Naive thymus-derived CD4-positive, alpha-beta T cell (primary cell): ENCODE measurements at regions not wholly inside any gene's neighbourhood (a gene's known extent, or its start where the extent isn't known, plus 50 kb on each side); places are given as distances from the start of the nearest gene placed in this dataset.

Experiments used
- ATAC-seq: fragments of 150-1000 bp; cut with Tn5 transposase; 2 replicates; pipeline ENCODE4 v1.10.0; 2021; ENCODE audit warnings: mild to moderate bottlenecking, moderate library complexity
- CTCF ChIA-PET: fragments of 350-600 bp; sonication (Branson Sonifier 250); formaldehyde crosslinking; loops from one replicate; lab custom pipeline; 2021; ENCODE audit warnings: antibody characterized with exemption; lab: Charles Lee
- POLR2A ChIA-PET: fragments of 350-600 bp; sonication (Branson Sonifier 250); formaldehyde crosslinking; loops from one replicate; lab custom pipeline; 2021; ENCODE audit warnings: antibody characterized with exemption, inconsistent platforms; lab: Charles Lee
- DNase-seq, 9 donors: peaks; one replicate each; pipeline versions ENCODE4 v3.0.0 to v3.0.0-alpha.2; 2020 to 2022; ENCODE audit warnings: mixed read lengths in 1 of 9
- H3K27ac ChIP-seq: one replicate; pipeline ENCODE4 v1.7.0; 2013; ENCODE audit warnings: mild to moderate bottlenecking, low read depth, low read length, moderate library complexity
- H3K27me3 ChIP-seq, 2 donors: one replicate each; pipeline ENCODE4 v1.7.0; 2013; ENCODE audit warnings: low read length in 2 of 2, mild to moderate bottlenecking in 2 of 2, moderate library complexity in 2 of 2; ENCODE audit not compliant: control insufficient read depth in 2 of 2, insufficient read depth in 2 of 2
- H3K36me3 ChIP-seq, 3 experiments: 1 replicate in 2 of 3; 2 replicates in 1 of 3; pipeline ENCODE4 v1.7.0; 2013; ENCODE audit warnings: low read length in 3 of 3, mild to moderate bottlenecking in 3 of 3, moderate library complexity in 1 of 3; ENCODE audit not compliant: insufficient read depth in 3 of 3, control insufficient read depth in 2 of 3
- H3K4me1 ChIP-seq, 2 donors: one replicate each; pipeline ENCODE4 v1.7.0; 2013; ENCODE audit warnings: low read length in 2 of 2, mild to moderate bottlenecking in 2 of 2, moderate library complexity in 1 of 2; ENCODE audit not compliant: control insufficient read depth in 2 of 2, insufficient read depth in 2 of 2
- H3K4me3 ChIP-seq: 2 replicates; pipeline ENCODE4 v1.7.0; 2013; ENCODE audit warnings: mild to moderate bottlenecking, low read length
- H3K9me3 ChIP-seq, 3 experiments: 1 replicate in 2 of 3; 2 replicates in 1 of 3; pipeline ENCODE4 v1.7.0; 2013; ENCODE audit warnings: low read length in 3 of 3; ENCODE audit not compliant: control insufficient read depth in 2 of 3
- H3K27ac Mint-ChIP-seq, 9 donors: one replicate each; pipeline ENCODE4 v1.8.0; 2020 to 2022; ENCODE audit warnings: mixed read lengths in 9 of 9, mild to moderate bottlenecking in 8 of 9, moderate library complexity in 5 of 9, inconsistent platforms in 2 of 9
- H3K27me3 Mint-ChIP-seq, 5 donors: one replicate each; pipeline ENCODE4 v1.8.0; 2021 to 2022; ENCODE audit warnings: mixed read lengths in 5 of 5, mild to moderate bottlenecking in 1 of 5
- H3K36me3 Mint-ChIP-seq, 5 donors: one replicate each; pipeline ENCODE4 v1.8.0; 2020 to 2022; ENCODE audit warnings: mixed read lengths in 5 of 5, mild to moderate bottlenecking in 3 of 5, inconsistent platforms in 1 of 5
- H3K4me1 Mint-ChIP-seq, 7 donors: one replicate each; pipeline ENCODE4 v1.8.0; 2020 to 2022; ENCODE audit warnings: mixed read lengths in 7 of 7, mild to moderate bottlenecking in 3 of 7, inconsistent platforms in 1 of 7
- H3K4me3 Mint-ChIP-seq, 10 donors: one replicate each; pipeline ENCODE4 v1.8.0; 2020 to 2022; ENCODE audit warnings: mild to moderate bottlenecking in 10 of 10, mixed read lengths in 10 of 10, moderate library complexity in 6 of 10, inconsistent platforms in 2 of 10
- H3K9me3 Mint-ChIP-seq, 11 donors: one replicate each; pipeline ENCODE4 v1.8.0; 2020 to 2022; ENCODE audit warnings: mixed read lengths in 11 of 11, mild to moderate bottlenecking in 4 of 11, inconsistent platforms in 1 of 11, moderate library complexity in 1 of 11
- intact Hi-C, 2 donors: fragments of 100-400 bp; cut with micrococcal nuclease; formaldehyde crosslinking; loops; one replicate each; pipeline ENCODE4 v1.15.1; 2023

DNA sequence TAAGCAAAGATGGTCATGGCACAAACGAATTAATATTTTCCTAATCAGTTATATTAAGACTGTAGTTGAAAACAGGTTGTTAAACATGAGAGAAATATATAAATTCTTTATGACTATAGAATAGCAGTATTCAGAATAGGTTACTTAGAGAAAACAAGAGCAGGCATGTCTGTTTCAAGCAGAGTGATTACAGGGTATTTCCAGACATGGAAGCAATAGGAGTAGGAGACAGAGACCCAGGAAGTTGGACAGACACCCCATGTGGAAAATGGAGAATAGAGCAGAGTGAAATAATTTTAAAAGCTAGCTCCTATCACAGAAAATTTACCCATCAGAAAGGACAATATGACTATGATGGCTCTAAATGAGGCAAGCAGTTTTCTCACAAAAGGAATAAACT lies 111.5 kb downstream of the IZUMO3 start:
- peaks cover 2 to 25% (median 11%) of the 10 kb centered on the region in 11 donors for H3K9me3 Mint-ChIP-seq
- Histone ChIP-seq H3K27me3 (no peaks in the 10 kb centered on the region), H3K36me3 (no peaks in the 10 kb centered on the region), H3K4me1 (no peaks in the 10 kb centered on the region), H3K4me3 (no peak overlapping the region), H3K9me3 (no peaks in the 10 kb centered on the region), H3K27ac (no peak overlapping the region)
- no peak for DNase-seq
- H3K27ac Mint-ChIP-seq = no peak overlapping the region
- ATAC-seq = no peak
- H3K27me3 Mint-ChIP-seq = no peaks in the 10 kb centered on the region
- CTCF ChIA-PET = no interaction called here
- POLR2A ChIA-PET = no interaction called here
- no peaks in the 10 kb centered on the region for H3K36me3 Mint-ChIP-seq
- intact Hi-C loops = no loop called here
- no peak overlapping the region for H3K4me3 Mint-ChIP-seq
- no peaks in the 10 kb centered on the region for H3K4me1 Mint-ChIP-seq

DNA sequence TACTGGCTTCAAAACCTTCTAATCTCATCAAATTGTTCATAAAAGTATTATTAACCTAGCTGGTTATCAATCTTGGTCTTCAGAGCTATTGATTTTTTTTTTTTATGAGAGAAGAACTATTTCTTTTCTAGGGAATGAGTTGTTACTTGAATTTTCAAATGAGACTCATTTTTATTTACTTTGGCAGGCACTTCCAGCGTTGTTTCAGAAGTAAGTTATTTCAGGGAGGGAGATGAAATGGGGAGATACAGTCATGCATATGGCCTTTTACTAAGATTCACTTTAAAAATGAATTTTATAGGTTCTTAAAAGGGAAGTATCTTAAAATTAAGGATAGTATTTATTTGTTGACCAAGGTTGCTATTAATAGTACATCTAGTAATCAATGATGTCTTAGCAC lies 129.6 kb downstream of the IZUMO3 start:
- peaks cover 0 to 29% (median 13%) of the 10 kb centered on the region in 11 donors for H3K9me3 Mint-ChIP-seq

DNA sequence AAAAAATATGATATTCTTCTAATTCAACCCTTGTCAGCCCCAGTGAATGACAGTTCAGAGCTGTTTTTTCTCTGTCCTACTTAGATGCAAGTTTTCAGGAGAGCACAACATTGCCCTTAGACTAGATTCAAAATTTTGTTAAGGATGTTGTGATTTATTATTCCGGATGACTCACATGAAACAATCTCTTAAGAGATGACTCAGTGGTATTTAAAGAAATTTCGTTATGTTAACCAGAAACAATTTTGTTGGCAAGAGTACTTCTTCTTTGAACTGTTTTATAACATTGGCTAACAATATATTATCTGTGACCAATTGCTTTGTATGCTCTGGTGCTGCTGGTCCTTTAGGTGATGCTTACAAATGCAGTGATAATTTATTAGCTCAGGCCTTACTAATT lies 132.0 kb downstream of the IZUMO3 start:
- CTCF ChIA-PET = no interaction called here
- ATAC-seq = no peak

More for the DNA sequence above, 129.6 kb downstream of the IZUMO3 start:
- Mint-ChIP-seq H3K27ac (no peak overlapping the region), H3K4me1 (no peaks in the 10 kb centered on the region), H3K36me3 (no peaks in the 10 kb centered on the region), H3K4me3 (no peak overlapping the region), H3K27me3 (no peaks in the 10 kb centered on the region)
- Histone ChIP-seq H3K4me3 (no peak overlapping the region), H3K4me1 (no peaks in the 10 kb centered on the region), H3K27ac (no peak overlapping the region), H3K36me3 (no peaks in the 10 kb centered on the region), H3K27me3 (no peaks in the 10 kb centered on the region), H3K9me3 (no peaks in the 10 kb centered on the region)
- POLR2A ChIA-PET = no interaction called here
- CTCF ChIA-PET = no interaction called here
- intact Hi-C loops = no loop called here
- ATAC-seq = no peak
- DNase-seq = no peak

DNA sequence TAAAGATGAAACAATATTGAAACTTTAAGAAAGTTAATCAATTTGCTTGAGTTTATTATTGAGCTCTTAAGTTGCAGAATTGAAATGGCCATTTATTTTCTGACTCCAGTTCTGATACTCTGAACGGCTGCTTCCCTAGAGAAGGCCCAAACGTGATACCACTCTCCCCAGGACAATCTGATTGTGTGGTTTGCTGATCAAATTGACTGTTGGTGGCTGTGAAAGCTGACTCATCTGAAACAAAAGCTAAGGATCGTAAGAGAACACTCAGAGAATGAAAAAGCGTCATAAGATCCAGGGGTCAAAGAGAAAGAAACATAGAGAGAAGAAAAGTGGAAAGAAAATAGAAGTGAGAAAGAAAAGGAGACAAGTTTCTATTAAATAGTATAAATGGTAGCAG lies 147.2 kb downstream of the IZUMO3 start:
- POLR2A ChIA-PET = no interaction called here
- intact Hi-C loops = no loop called here
- Histone ChIP-seq H3K27me3 (no peaks in the 10 kb centered on the region), H3K36me3 (no peaks in the 10 kb centered on the region), H3K4me3 (no peak overlapping the region), H3K4me1 (no peaks in the 10 kb centered on the region), H3K27ac (no peak overlapping the region), H3K9me3 (no peaks in the 10 kb centered on the region)
- Mint-ChIP-seq H3K27ac (no peak overlapping the region), H3K4me1 (no peaks in the 10 kb centered on the region), H3K36me3 (no peaks in the 10 kb centered on the region), H3K4me3 (no peak overlapping the region), H3K27me3 (no peaks in the 10 kb centered on the region), H3K9me3 (peaks cover 1 to 21% (median 9%) of the 10 kb centered on the region in 11 donors)
- ATAC-seq (no peak), DNase-seq (no peak)
- CTCF ChIA-PET = no interaction called here

More for the DNA sequence above, 132.0 kb downstream of the IZUMO3 start:
- H3K27me3 Mint-ChIP-seq = no peaks in the 10 kb centered on the region
- H3K4me1 Mint-ChIP-seq = no peaks in the 10 kb centered on the region
- no peak overlapping the region for H3K4me3 Mint-ChIP-seq
- intact Hi-C loops = no loop called here
- Histone ChIP-seq H3K27me3 (no peaks in the 10 kb centered on the region), H3K4me3 (no peak overlapping the region), H3K9me3 (no peaks in the 10 kb centered on the region), H3K4me1 (no peaks in the 10 kb centered on the region), H3K27ac (no peak overlapping the region), H3K36me3 (no peaks in the 10 kb centered on the region)
- DNase-seq = no peak
- H3K9me3 Mint-ChIP-seq = peaks cover 3 to 37% (median 22%) of the 10 kb centered on the region in 11 donors
- no peak overlapping the region for H3K27ac Mint-ChIP-seq
- H3K36me3 Mint-ChIP-seq = no peaks in the 10 kb centered on the region
- POLR2A ChIA-PET = no interaction called here

DNA sequence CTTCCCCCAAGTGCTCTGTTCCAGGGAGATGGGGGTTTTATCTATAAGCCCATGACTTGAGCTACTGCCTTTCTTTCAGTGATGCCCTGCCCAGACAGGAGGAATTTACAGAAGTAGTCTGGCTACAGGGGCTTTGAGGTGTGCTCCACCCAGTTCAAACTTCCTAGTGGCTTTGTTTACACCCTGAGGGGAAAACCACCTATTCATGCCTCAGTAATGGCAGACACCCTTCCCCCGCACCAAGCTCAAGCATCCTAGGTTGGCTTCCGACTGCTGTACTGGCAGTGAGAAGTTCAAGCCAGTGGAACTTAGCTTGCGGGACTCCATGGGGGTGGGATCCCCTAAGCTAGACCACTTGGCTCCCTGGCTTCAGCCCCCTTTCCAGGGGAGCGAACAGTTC lies 154.6 kb downstream of the IZUMO3 start:
- intact Hi-C loops = no loop called here
- CTCF ChIA-PET = no interaction called here
- no peaks in the 10 kb centered on the region for H3K4me1 Mint-ChIP-seq

DNA sequence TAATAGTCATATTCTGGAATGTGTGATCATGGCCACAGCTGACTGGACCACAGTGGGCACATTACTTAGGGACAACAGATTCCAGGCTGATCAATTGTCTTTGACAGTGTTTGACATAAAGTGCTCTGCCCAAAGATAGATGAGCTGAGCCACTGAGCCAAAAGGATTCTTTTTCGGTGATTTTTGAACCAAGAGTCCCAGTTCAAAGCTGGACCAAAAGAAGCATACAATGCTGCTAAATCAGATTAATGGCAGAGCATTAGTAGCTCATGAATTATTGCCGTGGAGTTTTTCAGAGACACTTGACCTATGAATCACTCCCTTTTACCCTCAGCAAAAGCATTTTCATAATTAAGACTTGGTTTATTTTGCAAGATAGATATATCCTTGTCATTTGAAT lies 160.6 kb downstream of the IZUMO3 start:
- ChIA-PET CTCF (no interaction called here), POLR2A (no interaction called here)
- no peak overlapping the region for H3K27ac ChIP-seq
- Mint-ChIP-seq H3K9me3 (peaks cover 4 to 39% (median 13%) of the 10 kb centered on the region in 11 donors), H3K36me3 (peaks cover 0 to 7% (median 0%) of the 10 kb centered on the region in 5 donors), H3K4me3 (no peak overlapping the region), H3K27ac (no peak overlapping the region), H3K4me1 (no peaks in the 10 kb centered on the region), H3K27me3 (no peaks in the 10 kb centered on the region)
- no peaks in the 10 kb centered on the region for H3K9me3 ChIP-seq
- no peaks in the 10 kb centered on the region for H3K27me3 ChIP-seq
- no peaks in the 10 kb centered on the region for H3K4me1 ChIP-seq
- H3K36me3 ChIP-seq = no peaks in the 10 kb centered on the region
- intact Hi-C loops = no loop called here
- H3K4me3 ChIP-seq = no peak overlapping the region
- no peak for DNase-seq
- no peak for ATAC-seq

More for the DNA sequence above, 154.6 kb downstream of the IZUMO3 start:
- Histone ChIP-seq H3K4me1 (no peaks in the 10 kb centered on the region), H3K27ac (no peak overlapping the region), H3K9me3 (peaks cover 0 to 4% (median 0%) of the 10 kb centered on the region in 3 experiments), H3K4me3 (no peak overlapping the region), H3K27me3 (no peaks in the 10 kb centered on the region), H3K36me3 (no peaks in the 10 kb centered on the region)
- Mint-ChIP-seq H3K27ac (no peak overlapping the region), H3K9me3 (peaks cover 5 to 51% (median 15%) of the 10 kb centered on the region in 11 donors), H3K4me3 (no peak overlapping the region), H3K27me3 (no peaks in the 10 kb centered on the region), H3K36me3 (peaks cover 0 to 7% (median 0%) of the 10 kb centered on the region in 5 donors)
- no peak for ATAC-seq
- no peak for DNase-seq
- POLR2A ChIA-PET = no interaction called here

DNA sequence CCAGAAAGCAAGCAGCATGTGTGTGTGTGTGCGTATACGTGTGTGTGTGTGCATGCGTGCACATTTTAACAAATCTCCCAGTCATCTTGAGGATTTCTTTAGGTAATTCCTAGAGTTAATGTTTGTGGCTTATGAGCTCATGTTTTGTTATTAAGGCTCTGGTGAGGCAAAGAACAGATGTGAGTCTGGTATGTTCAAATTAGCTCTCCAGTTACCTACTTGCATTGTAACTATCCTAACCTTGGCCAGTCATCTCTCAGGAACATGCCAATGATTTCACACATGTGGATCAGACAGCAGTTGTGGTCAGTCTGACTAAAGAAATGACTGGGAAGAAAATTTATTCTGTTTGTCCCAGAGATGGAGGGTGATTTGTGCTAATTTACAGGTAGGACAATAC lies 163.1 kb downstream of the IZUMO3 start:
- H3K4me3 ChIP-seq = no peak overlapping the region
- no peak for ATAC-seq
- intact Hi-C loops = no loop called here

More for the DNA sequence above, 163.1 kb downstream of the IZUMO3 start:
- Mint-ChIP-seq H3K9me3 (peaks cover 3 to 25% (median 11%) of the 10 kb centered on the region in 11 donors), H3K4me3 (no peak overlapping the region), H3K4me1 (no peaks in the 10 kb centered on the region), H3K27me3 (no peaks in the 10 kb centered on the region), H3K27ac (no peak overlapping the region), H3K36me3 (peaks cover 0 to 4% (median 0%) of the 10 kb centered on the region in 5 donors)
- no peak for DNase-seq
- POLR2A ChIA-PET = no interaction called here
- H3K9me3 ChIP-seq = no peaks in the 10 kb centered on the region
- H3K36me3 ChIP-seq = no peaks in the 10 kb centered on the region
- no peaks in the 10 kb centered on the region for H3K4me1 ChIP-seq
- no peaks in the 10 kb centered on the region for H3K27me3 ChIP-seq
- no peak overlapping the region for H3K27ac ChIP-seq
- CTCF ChIA-PET = no interaction called here
